ENCODE measurements at regions not wholly inside any gene's neighbourhood (a gene's known extent, or its start where the extent isn't known, plus 50 kb on each side); places are given as distances from the start of the nearest gene placed in this dataset.

GRCh38 chr3:168570404-168571155, 474.9 kb upstream of the GOLIM4 start:
- no peak for DNase-seq

- DNase-seq: no peak
Observed at GRCh38 chr3:168558728-168559411, 463.1 kb upstream of the GOLIM4 start.

GRCh38 chr3:168552251-168552650, 456.5 kb upstream of the GOLIM4 start:
- DNase-seq: no peak

- no peak for DNase-seq
Observed at GRCh38 chr3:168548719-168549118, 453.0 kb upstream of the GOLIM4 start.

- DNase-seq: no peak
Observed at GRCh38 chr3:168546707-168547106, 451.0 kb upstream of the GOLIM4 start.

GRCh38 chr3:168545591-168545990, 449.9 kb upstream of the GOLIM4 start:
- DNase-seq: no peak

- no peak for DNase-seq
Observed at GRCh38 chr3:168544097-168544957, 448.6 kb upstream of the GOLIM4 start.

- DNase-seq: no peak
Observed at GRCh38 chr3:168540726-168541125, 445.0 kb upstream of the GOLIM4 start.

DNA sequence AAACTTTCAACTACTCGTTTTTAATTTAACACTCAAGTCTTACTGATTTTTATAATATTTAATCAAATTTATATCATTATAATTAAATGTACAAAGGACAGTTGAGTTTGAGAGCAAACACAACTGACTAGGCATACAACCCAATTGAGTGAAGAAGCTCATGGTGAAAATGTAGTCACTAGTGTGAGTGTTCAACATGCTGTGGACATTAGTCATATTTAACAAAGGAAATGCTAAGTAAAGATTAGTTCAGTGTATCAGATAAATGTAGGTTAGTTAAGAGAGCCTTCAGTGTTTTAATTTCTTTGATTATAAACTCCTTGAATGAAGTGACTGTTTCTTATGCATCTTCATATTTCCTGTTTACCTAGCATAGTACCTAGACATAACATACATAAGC, 444.2 kb upstream of the GOLIM4 start:
- DNase-seq: no peak

DNA sequence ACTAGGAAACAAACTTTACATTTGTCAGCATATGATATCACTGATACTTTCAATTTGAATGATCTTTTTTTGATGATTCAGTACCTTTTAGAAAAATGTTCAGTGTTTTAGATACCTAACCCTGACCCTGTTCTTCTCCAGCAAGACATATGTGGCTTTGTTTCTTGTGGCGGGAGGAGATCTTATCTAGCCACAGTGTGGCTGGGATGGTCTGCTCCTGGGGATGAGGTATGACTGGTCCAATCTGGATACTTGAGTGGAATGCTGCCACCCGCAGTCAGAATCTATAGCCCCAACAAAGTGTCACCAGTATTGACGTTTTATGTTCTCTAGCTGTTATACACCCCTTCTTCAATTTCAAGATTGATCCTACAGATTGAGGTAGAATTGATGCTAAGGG, 439.0 kb upstream of the GOLIM4 start:
- DNase-seq: no peak

- no peak for DNase-seq
Observed at GRCh38 chr3:168533600-168533999, 437.9 kb upstream of the GOLIM4 start.

DNA sequence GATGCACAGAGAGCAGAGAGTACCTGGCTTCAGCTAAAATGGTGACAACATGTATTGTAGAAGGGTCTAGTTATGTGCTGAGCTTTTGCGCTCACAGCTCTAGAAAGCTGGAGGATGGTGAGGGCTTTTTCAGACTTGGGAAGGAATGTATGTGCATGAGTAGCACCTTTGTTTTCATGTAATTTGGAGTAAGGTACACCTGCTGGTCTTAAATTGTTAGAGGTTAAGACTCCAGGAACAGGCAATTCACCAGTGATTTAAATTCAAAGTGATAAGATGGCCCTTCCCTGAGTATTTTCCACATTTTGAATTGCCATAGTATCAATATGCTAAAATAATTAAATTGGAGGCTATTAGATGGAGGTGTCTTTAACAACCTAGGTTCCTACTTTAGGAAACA, 436.4 kb upstream of the GOLIM4 start:
- no peak for DNase-seq

- DNase-seq: no peak
Observed at GRCh38 chr3:168531116-168531515, 435.4 kb upstream of the GOLIM4 start.

DNA sequence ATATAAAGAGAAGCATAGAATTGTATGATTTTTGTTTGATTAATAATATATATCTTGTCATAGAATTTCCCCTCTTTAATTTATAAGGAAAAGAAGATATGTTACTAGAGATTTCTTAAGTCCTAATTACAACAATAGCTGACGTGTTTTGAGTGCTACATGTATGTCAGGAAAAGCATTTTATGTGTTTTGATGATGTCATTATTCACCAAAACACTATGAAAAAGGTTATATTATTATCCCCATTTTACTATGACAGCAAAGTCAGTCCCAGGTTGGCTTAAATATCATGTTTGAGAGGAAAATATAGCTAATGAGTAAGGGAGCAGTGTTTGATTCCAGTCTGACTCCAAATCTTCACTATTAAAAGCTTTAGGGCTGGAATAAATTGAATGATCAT, 428.4 kb upstream of the GOLIM4 start:
- DNase-seq: no peak

- no peak for DNase-seq
Observed at GRCh38 chr3:168517249-168518071, 421.7 kb upstream of the GOLIM4 start.

- no peak for DNase-seq
Observed at GRCh38 chr3:168514252-168514651, 418.5 kb upstream of the GOLIM4 start.

GRCh38 chr3:168512802-168513201, 417.1 kb upstream of the GOLIM4 start:
- no peak for DNase-seq

- no peak for DNase-seq
Observed at GRCh38 chr3:168511428-168512014, 415.8 kb upstream of the GOLIM4 start.

DNA sequence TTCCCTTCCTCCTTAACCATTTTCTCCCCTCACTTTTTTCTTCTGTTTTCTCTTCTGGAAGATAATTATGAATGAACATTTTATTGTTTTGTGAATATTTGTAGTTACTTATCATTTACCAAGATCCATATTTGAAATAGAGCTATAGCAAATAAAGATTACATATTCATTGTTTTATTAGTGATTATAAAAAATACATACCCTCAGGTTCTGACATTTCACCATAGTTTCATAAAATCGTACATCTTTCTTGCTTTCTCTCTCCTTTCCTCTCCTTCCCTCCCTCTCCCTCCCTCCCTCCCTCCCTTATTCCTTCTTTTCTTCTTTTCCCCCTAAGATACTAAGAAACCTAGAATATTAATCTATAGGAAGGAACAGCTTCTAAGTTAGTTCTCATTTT, 410.9 kb upstream of the GOLIM4 start:
- no peak for DNase-seq

DNA sequence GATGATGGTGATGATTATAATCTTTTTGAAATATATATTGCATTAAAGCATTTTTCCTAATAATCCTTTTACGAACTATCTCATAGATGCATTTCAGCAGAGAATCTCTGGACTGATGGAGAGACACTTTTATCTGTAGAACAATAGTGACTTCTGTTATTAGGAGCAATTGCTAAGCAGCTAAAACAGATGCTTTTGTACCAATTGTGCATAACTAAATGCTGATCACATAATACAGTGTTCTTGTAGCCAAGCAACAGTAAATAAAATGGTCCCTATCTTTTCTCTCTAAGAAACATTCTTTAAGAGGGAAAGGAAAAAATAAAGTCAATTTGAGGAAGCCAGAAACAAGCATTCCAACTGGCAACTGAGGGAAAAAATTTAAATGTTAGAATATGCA, 405.8 kb upstream of the GOLIM4 start:
- no peak for DNase-seq

DNA sequence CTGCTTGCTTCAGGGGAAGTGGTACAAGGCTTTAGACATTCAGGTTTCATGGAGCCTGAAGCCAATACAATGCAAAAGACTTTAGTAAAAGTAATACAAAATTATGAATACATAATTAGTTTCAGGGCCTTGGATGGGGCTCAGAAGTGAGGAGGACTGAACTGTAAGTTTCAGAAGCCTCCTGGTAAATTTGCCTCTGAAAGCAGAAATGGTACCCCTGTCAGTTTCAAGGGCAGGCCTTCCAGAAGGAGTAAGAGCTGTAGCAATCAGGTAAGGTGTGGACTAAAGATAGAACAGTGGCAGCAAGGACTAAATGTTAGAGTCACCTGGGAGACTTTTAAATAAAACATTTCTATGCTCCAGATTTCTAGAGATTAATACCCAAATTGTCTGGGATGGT, 402.5 kb upstream of the GOLIM4 start:
- no peak for DNase-seq

DNA sequence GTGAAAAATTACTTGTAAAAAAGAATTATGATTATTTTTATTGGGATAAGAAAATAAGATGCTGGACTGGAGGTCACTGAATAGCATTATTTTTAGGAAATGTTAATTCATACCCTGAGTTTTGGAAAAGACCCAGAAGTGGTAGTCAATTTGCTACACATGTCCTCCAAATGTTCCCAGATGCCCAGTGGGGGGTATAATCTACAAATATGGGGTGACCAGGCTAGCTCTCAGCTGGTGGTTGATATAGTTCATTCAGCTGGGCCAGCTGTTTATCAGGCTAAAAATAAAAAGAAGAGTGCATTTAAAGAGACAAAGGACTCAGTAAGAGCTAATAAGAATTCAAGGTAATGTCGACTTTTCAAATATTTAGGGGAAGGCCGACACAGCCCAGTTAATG, 402.0 kb upstream of the GOLIM4 start:
- DNase-seq: no peak
